Ishikawa (cell line): ENCODE measurements at regions not wholly inside any gene's neighbourhood (a gene's known extent, or its start where the extent isn't known, plus 50 kb on each side); places are given as distances from the start of the nearest gene placed in this dataset.

ENCODE experiments used
- CEBPB ChIP-seq: IDR thresholded peaks from 2 replicates; pipeline ENCODE4 v1.6.1; 2012
- CREB1 ChIP-seq: IDR thresholded peaks from 2 replicates; pipeline ENCODE4 v1.6.1; 2012; ENCODE audit warnings: low read depth
- EP300 ChIP-seq: IDR thresholded peaks from 2 replicates; pipeline ENCODE4 v1.6.1; 2012; ENCODE audit warnings: borderline replicate concordance
- FOXM1 ChIP-seq: IDR thresholded peaks from 2 replicates; pipeline ENCODE4 v1.6.1; 2012; ENCODE audit warnings: low read depth, borderline replicate concordance
- NFIC ChIP-seq: IDR thresholded peaks from 2 replicates; pipeline ENCODE4 v1.6.1; 2012
- TAF1 ChIP-seq: IDR thresholded peaks from 2 replicates; pipeline ENCODE4 v1.6.1; 2012; ENCODE audit warnings: low read depth, mild to moderate bottlenecking
- YY1 ChIP-seq: IDR thresholded peaks from 2 replicates; pipeline ENCODE4 v1.6.1; 2012; ENCODE audit warnings: low read depth
- ZBTB7A ChIP-seq: IDR thresholded peaks from 2 replicates; pipeline ENCODE4 v1.6.1; 2012; ENCODE audit warnings: low read depth
- TF ChIP-seq, protein P1 (sequence below): IDR thresholded peaks from 2 replicates; pipeline ENCODE4 v1.6.1; 2012
- TF ChIP-seq, protein P2 (sequence below): IDR thresholded peaks from 2 replicates; pipeline ENCODE4 v1.6.1; 2012; ENCODE audit warnings: low read depth, mild to moderate bottlenecking
- TF ChIP-seq, protein P3 (sequence below): IDR thresholded peaks from 2 replicates; pipeline ENCODE4 v1.6.1; 2012

DNA sequence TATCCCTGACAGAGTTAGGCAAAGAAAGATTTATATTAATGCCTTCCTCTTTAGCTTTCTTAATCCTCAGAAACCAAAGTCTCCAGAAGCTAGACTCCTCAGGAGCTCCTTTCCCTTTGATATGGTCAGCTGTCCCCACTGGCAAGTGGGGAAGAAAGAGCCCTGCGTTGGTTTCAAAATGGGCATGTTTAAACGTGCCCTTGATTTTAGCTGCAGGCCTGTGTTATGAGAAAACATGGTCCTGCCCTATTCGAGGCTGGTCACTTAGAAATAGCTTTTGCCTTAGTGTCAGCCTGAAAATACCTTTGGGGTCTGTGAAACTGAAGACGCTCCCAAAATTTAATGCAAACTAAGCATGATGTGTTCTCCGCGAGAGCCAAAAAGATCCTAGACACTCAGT lies 135.5 kb upstream of the RARB start:
- TF ChIP-seq CREB1 (no peak), TAF1 (no peak), FOXM1 (no peak), CEBPB (no peak), YY1 (no peak), EP300 (no peak), NFIC (no peak), ZBTB7A (no peak)
- TF ChIP-seq, protein P1, sequence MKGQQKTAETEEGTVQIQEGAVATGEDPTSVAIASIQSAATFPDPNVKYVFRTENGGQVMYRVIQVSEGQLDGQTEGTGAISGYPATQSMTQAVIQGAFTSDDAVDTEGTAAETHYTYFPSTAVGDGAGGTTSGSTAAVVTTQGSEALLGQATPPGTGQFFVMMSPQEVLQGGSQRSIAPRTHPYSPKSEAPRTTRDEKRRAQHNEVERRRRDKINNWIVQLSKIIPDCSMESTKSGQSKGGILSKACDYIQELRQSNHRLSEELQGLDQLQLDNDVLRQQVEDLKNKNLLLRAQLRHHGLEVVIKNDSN: no peak
- TF ChIP-seq, protein P2, sequence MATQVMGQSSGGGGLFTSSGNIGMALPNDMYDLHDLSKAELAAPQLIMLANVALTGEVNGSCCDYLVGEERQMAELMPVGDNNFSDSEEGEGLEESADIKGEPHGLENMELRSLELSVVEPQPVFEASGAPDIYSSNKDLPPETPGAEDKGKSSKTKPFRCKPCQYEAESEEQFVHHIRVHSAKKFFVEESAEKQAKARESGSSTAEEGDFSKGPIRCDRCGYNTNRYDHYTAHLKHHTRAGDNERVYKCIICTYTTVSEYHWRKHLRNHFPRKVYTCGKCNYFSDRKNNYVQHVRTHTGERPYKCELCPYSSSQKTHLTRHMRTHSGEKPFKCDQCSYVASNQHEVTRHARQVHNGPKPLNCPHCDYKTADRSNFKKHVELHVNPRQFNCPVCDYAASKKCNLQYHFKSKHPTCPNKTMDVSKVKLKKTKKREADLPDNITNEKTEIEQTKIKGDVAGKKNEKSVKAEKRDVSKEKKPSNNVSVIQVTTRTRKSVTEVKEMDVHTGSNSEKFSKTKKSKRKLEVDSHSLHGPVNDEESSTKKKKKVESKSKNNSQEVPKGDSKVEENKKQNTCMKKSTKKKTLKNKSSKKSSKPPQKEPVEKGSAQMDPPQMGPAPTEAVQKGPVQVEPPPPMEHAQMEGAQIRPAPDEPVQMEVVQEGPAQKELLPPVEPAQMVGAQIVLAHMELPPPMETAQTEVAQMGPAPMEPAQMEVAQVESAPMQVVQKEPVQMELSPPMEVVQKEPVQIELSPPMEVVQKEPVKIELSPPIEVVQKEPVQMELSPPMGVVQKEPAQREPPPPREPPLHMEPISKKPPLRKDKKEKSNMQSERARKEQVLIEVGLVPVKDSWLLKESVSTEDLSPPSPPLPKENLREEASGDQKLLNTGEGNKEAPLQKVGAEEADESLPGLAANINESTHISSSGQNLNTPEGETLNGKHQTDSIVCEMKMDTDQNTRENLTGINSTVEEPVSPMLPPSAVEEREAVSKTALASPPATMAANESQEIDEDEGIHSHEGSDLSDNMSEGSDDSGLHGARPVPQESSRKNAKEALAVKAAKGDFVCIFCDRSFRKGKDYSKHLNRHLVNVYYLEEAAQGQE: no peak
- TF ChIP-seq, protein P3, sequence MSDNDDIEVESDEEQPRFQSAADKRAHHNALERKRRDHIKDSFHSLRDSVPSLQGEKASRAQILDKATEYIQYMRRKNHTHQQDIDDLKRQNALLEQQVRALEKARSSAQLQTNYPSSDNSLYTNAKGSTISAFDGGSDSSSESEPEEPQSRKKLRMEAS: no peak
